RWPE2 (cell line): ENCODE measurements at regions not wholly inside any gene's neighbourhood (a gene's known extent, or its start where the extent isn't known, plus 50 kb on each side); places are given as distances from the start of the nearest gene placed in this dataset.

Source experiments
- ATAC-seq: fragments of 200-7000 bp; cut with Tn5 transposase; 3 replicates; pipeline ENCODE4 v1.9.1; 2021; ENCODE audit warnings: low read depth
- DNase-seq: peaks from one replicate; pipeline ENCODE4 v3.0.0-alpha.2; 2020; ENCODE audit warnings: low spot score
- H3K27ac ChIP-seq: fragments of 450-650 bp; 2 replicates; pipeline ENCODE4 v1.5.1; 2017; ENCODE audit warnings: mild to moderate bottlenecking; ENCODE audit not compliant: poor library complexity, severe bottlenecking
- H3K27me3 ChIP-seq: fragments of 250-450 bp; sonication (Bioruptor Pico); 2 replicates; pipeline ENCODE4 v1.5.1; 2021; ENCODE audit warnings: mild to moderate bottlenecking, moderate library complexity; ENCODE audit not compliant: insufficient read depth, poor library complexity, severe bottlenecking
- H3K36me3 ChIP-seq: fragments of 250-450 bp; sonication (Bioruptor Pico); 2 replicates; pipeline ENCODE4 v1.5.1; 2020; ENCODE audit warnings: low read depth, mild to moderate bottlenecking, moderate library complexity
- H3K4me1 ChIP-seq: fragments of 250-450 bp; sonication (Bioruptor Pico); 2 replicates; pipeline ENCODE4 v1.5.1; 2021; ENCODE audit warnings: mild to moderate bottlenecking, moderate library complexity; ENCODE audit not compliant: insufficient read depth, poor library complexity, severe bottlenecking
- H3K4me3 ChIP-seq: fragments of 250-450 bp; sonication (Bioruptor Pico); 2 replicates; pipeline ENCODE4 v1.5.1; 2021; ENCODE audit warnings: mild to moderate bottlenecking, moderate library complexity; ENCODE audit not compliant: severe bottlenecking
- H3K9me3 ChIP-seq: fragments of 250-450 bp; sonication (Bioruptor Pico); 2 replicates; pipeline ENCODE4 v1.5.1; 2021; ENCODE audit warnings: mild to moderate bottlenecking, moderate library complexity; ENCODE audit not compliant: severe bottlenecking
- CTCF ChIP-seq: fragments of 450-650 bp; IDR thresholded peaks from one replicate; pipeline ENCODE4 v1.5.1; 2017; ENCODE audit warnings: mild to moderate bottlenecking, moderate library complexity; ENCODE audit not compliant: poor library complexity, severe bottlenecking

DNA sequence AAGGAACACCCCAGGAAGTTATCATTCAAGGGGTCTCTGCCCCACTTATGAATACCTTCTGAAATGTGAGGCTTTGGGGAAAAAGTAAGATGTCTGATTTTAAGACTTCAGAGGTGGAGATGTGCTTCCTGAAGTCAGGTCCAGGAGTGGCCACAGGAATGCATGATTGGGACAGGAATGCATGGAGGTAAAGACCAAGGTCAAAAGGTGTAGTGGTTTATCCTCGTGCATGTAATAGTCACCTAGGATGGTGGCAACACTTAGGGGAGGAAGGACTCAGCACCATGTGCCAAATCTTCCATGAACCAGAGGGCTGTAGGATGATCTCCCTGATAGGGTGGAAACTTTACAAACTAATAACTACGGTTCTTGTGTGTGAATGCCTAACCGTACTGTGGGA, 217.3 kb downstream of the C12orf75 start:
- ATAC-seq (no peak), DNase-seq (no peak)
- Histone ChIP-seq H3K27me3 (no peaks in the 10 kb centered on the region), H3K36me3 (no peaks in the 10 kb centered on the region), H3K4me3 (no peak overlapping the region), H3K9me3 (no peaks in the 10 kb centered on the region), H3K4me1 (no peaks in the 10 kb centered on the region), H3K27ac (no peak overlapping the region)
- no peak for TF ChIP-seq CTCF

DNA sequence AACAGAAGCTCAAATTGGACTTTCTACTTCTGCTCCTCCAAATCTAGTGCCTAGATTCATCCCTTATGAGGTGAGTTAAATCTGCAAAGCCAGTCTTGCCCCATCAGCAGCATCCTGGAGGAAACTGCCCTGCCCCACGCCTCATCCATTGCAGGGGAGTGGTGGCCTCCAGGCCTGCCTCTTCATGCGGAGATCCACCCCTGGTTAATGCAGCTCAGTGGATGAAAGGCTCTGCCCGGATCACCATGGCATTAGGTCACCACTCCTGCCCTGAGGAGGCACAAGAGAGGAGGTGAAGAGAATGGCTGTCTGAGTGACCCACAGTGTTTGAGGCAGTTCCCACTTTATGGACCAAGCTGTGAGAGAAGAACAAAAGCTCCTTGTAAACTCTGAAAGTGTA, 218.1 kb downstream of the C12orf75 start:
- DNase-seq (no peak), ATAC-seq (no peak)
- Histone ChIP-seq H3K27me3 (no peaks in the 10 kb centered on the region), H3K4me1 (no peaks in the 10 kb centered on the region), H3K4me3 (no peak overlapping the region), H3K9me3 (no peaks in the 10 kb centered on the region), H3K27ac (no peak overlapping the region), H3K36me3 (no peaks in the 10 kb centered on the region)
- no peak for TF ChIP-seq CTCF

DNA sequence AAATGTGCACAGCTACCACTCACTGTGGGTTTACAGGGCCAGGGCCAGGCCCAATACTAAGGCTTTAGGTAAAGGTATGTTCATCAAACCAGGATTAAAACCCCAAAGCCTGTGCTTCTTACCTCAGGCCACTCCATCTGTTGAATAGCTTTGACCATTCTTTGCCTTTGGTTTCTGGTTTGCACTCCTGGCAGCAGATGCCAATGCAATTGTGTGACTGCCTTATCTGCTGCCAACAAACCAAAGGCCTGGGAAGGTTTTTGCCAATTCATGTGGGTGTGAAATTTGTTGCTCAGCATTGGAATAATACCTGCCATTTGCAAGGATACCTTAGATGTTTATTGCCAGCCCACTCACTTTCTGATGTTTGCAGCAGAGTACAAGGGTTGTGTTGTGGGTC, 221.6 kb downstream of the C12orf75 start:
- ATAC-seq: no peak
- H3K27ac ChIP-seq: no peak overlapping the region
- H3K36me3 ChIP-seq: no peaks in the 10 kb centered on the region

DNA sequence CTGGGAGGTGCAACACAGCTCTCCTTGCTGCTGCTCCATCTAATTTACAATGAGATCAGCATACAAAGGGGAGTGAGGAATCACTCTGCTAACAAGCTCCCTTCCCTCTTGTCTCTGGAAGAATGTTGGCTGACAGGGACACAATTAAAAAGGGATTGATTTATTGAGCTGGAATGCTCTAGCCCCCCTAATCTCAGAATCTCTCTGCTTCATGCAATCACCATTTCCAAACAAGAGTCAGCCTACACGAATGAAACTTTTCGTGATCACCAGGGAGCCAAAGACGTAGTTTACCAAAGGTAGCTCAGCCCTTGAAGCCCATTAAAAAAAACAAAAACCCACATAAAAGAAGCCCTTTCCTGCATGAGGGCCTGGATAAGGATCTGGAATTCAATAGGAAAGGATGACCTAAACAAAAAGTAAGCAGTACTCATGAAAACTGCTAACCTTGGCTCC, 223.8 kb downstream of the C12orf75 start:
- TF ChIP-seq CTCF: no peak
- DNase-seq: no peak
- Histone ChIP-seq H3K4me3 (no peak overlapping the region), H3K27me3 (no peaks in the 10 kb centered on the region), H3K27ac (no peak overlapping the region), H3K36me3 (no peaks in the 10 kb centered on the region), H3K4me1 (no peaks in the 10 kb centered on the region), H3K9me3 (no peaks in the 10 kb centered on the region)
- ATAC-seq: no peak

More for the DNA sequence above, 221.6 kb downstream of the C12orf75 start:
- TF ChIP-seq CTCF: no peak
- Histone ChIP-seq H3K9me3 (no peaks in the 10 kb centered on the region), H3K4me3 (no peak overlapping the region), H3K27me3 (no peaks in the 10 kb centered on the region), H3K4me1 (no peaks in the 10 kb centered on the region)
- DNase-seq: no peak

DNA sequence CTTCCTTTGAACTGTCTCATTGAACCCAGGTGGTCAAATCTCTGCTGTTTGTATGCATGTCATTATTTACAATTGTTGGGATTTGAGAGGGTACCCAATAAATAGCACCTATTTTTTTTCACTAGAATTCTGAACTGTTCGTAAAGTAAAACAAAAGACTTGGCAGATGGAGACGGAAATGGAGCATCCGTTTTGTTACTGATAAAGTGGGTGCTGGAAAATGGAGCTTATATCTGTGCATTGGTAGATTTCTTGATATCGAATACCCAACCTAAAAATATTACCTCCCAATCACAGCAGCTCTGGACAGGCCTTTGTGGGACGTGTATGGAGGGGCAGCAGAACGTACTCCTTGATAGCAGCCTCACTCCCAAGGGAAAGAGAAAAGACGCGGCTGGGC, 224.4 kb downstream of the C12orf75 start:
- H3K27ac ChIP-seq: no peak overlapping the region
- H3K4me1 ChIP-seq: no peaks in the 10 kb centered on the region
- no peak overlapping the region for H3K4me3 ChIP-seq
- no peaks in the 10 kb centered on the region for H3K9me3 ChIP-seq
- DNase-seq (no peak), ATAC-seq (no peak)
- H3K27me3 ChIP-seq: no peaks in the 10 kb centered on the region
- no peak for TF ChIP-seq CTCF
- no peaks in the 10 kb centered on the region for H3K36me3 ChIP-seq
